ENCODE measurements at regions not wholly inside any gene's neighbourhood (a gene's known extent, or its start where the extent isn't known, plus 50 kb on each side); places are given as distances from the start of the nearest gene placed in this dataset.

DNA sequence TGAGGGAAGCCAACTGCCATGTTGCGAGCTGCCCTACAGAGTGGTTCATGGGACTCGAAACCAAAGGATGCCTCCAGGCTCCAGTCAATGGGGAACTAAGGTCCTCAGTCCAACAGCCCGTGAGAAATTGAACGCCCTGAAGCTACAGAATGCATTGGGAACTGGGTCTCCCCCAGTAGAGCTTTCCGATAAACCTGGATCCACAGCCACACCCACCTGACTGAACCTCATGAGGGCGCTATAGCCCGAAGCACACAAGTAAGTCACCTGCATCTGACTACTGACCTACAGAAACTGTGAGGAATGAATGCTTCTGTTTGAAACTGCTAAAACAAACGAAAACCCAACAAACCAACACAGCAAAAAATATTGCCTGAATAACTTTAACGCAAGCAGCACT, 1297.7 kb downstream of the AACS start:
- DNase-seq (ENCODE audit: low spot score): no peak

GRCh38 chr12:126369487-126370463, 1304.5 kb downstream of the AACS start:
- no peak for DNase-seq (ENCODE audit: low spot score)

GRCh38 chr12:126383506-126383905, 1318.3 kb downstream of the AACS start:
- DNase-seq (ENCODE audit: low spot score): no peak

GRCh38 chr12:126384026-126384564, 1318.9 kb downstream of the AACS start:
- DNase-seq (ENCODE audit: low spot score): no peak

- DNase-seq (ENCODE audit: low spot score): no peak
Measured at GRCh38 chr12:126385785-126386184, 1320.5 kb downstream of the AACS start.

GRCh38 chr12:126389220-126389841, 1324.1 kb downstream of the AACS start:
- DNase-seq (ENCODE audit: low spot score): no peak

- no peak for DNase-seq (ENCODE audit: low spot score)
Measured at GRCh38 chr12:126389961-126390360, 1324.7 kb downstream of the AACS start.

GRCh38 chr12:126390969-126391566, 1325.8 kb downstream of the AACS start:
- DNase-seq (ENCODE audit: low spot score): no peak

DNA sequence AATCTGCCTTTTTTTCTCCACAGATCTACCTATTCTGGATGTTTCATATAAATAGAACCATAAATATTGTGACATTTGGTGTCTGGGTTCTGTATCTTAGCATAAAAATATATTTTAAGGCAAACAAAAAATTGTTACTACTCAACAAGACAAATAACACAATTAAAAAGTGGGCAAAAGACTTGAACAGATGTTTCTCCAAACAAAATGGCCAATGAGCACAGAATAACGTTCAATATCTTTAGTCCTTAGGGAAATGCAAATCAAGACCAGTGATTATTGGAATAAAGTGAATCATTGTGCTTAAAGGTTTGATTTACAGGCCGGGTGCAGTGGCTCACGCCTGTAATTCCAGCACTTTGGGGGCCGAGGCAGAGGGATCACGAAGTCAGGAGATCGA, 1331.3 kb downstream of the AACS start:
- DNase-seq (ENCODE audit: low spot score): no peak

- DNase-seq (ENCODE audit: low spot score): no peak
Measured at GRCh38 chr12:126397071-126397581, 1331.9 kb downstream of the AACS start.

- DNase-seq (ENCODE audit: low spot score): no peak
Measured at GRCh38 chr12:126397660-126398059, 1332.4 kb downstream of the AACS start.

GRCh38 chr12:126400831-126401230, 1335.6 kb downstream of the AACS start:
- no peak for DNase-seq (ENCODE audit: low spot score)

GRCh38 chr12:126404293-126404881, 1339.2 kb downstream of the AACS start:
- DNase-seq (ENCODE audit: low spot score): no peak

DNA sequence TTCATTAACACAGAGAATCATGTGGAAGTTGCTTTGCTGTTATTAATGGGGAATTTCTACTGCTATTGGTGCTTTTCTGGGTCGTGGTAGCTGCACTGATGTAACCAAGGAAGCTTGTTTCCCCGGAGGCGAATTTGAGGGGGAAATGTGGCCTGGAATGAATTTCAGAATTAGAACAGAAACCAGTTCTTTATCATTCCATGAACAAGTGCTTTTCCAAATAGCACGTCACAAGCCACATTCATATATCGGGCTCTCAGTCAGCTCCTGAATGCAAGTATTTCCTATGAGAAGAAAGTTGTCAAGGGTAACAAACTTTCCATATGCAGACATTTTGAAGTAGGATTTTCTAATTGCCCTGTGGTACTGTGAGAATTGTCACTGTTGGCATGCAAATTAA, 1353.2 kb downstream of the AACS start:
- DNase-seq (ENCODE audit: low spot score): no peak

DNA sequence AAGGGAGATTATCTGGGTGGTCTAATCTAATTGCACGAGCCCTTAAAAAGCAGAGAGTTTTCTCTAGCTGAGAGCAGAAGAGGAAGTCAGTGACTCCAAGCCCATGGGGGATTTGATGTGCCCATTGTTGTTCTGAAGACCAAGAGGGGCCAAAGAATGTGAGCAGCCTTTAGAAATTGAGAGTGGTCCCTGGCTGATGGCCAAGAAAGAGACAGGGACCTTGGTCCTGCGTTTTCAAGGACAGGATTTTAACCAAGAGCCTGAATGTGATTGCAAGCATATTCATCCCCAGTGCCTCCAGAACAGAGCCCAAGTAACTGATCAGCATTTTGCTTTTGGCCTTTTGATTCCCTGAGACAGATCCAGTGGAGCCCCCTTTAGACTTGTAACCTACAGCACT, 1353.9 kb downstream of the AACS start:
- no peak for DNase-seq (ENCODE audit: low spot score)

DNA sequence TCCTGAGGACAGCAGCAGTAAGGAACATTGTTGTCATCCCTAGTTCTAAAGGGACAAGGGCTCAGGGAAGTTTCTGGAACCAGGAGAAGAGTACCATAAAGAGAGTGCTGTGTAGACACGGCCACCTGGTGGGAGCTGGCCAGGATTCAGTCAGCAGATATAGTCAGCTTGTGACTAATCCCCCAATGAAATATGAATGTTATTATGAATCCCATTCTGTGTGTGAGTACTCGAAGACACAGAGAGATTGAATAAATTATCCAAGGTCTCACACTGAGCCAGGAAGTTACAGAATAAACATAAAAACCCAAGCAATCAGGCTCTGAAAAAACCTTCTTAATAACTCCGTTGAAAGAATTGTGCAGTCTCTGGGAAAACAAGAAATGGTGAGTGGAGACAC, 1359.5 kb downstream of the AACS start:
- DNase-seq (ENCODE audit: low spot score): no peak

DNA sequence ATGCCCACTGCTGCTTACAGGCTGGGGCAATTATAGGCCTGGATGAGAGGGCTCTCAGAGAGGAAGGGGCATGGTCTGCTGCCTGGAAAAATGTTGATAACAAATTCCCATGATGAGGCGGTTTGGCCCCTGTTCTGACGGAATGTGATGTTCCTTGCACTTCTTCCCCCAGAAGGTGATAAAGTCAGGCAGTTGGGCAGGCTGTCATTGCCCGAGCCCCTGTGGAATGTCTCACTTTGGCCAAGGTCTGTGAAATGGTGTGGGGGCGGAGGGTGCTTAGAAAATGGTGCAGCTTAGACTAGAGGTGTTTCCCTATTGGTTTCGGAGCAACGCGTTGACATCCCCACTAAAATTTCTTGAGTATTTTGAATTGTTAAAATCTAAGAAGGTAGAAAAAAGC, 1360.0 kb downstream of the AACS start:
- DNase-seq (ENCODE audit: low spot score): no peak

DNA sequence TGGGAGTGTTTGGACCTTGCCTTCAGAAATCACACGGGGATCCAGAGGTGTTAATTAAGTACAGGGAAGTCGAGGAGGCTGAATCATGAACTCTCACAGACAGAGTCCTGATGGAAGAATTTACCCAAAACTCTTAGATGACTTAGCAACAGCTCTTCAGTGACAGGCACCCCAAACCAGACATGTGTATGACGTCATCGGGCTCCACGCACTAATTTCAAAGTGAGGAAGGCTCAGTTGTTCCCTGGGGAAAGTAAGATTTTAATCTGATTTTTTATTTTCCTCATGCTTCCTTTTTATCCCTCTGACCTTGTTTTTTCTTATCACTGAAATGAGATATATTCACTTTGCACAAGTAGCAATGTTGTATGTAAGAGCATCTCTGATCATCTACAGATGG, 1363.5 kb downstream of the AACS start:
- no peak for DNase-seq (ENCODE audit: low spot score)

DNA sequence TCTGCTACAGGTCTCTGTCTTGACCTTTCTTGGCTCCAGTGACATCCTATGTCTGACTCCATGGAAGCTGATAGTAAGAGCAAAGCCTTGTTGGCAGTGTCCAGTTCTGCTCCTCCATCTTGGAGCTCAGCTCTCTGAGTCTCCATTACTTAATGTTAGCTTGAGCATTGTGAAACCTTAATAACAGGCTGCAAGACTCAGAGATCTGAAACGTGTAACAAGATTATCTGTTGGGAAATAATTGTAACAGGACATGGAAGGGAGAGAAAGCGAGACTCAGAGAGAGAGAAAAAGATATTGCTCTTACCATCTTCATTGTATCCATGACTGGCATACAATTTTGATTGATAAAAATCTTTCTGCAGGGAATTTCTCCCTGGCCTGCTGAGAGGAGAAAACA, 1365.7 kb downstream of the AACS start:
- no peak for DNase-seq (ENCODE audit: low spot score)

DNA sequence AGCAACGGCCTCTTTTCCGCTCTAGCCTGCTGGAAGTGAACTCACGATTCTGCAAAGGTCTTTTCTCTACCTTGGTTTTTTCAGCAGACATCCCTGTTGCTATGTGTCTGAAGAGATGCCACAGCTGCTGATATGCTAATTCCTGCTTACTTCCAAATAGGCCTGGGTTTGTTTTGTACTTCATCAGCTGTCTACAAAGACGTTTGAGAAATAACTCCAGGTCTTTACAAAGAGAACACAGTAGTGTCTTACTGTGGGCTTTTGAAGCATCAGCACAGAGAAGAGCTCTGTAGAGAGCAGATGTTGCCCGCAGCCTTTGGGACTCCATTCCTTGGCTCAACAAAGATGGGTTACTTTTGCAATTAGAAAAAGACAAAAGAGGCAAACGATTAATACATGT, 1366.5 kb downstream of the AACS start:
- DNase-seq (ENCODE audit: low spot score): no peak

DNA sequence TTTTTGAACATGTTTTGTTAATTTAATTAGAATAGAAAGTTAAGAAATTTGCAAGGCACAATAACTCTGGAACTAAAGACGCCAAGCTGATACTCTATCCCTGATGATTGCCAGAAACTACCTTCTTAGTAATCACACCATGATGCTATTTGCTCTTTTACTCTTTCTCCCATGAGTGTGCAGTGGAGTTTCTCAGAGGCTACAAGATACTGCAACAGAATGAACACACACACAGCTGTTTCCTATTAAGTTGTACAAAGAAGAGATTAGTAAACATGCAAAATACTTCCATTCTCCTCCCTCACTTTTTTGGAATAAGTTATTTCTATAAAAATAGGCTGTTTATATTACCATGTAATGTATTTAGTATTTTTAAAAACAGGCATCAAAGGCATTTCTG, 1367.5 kb downstream of the AACS start:
- no peak for DNase-seq (ENCODE audit: low spot score)

DNA sequence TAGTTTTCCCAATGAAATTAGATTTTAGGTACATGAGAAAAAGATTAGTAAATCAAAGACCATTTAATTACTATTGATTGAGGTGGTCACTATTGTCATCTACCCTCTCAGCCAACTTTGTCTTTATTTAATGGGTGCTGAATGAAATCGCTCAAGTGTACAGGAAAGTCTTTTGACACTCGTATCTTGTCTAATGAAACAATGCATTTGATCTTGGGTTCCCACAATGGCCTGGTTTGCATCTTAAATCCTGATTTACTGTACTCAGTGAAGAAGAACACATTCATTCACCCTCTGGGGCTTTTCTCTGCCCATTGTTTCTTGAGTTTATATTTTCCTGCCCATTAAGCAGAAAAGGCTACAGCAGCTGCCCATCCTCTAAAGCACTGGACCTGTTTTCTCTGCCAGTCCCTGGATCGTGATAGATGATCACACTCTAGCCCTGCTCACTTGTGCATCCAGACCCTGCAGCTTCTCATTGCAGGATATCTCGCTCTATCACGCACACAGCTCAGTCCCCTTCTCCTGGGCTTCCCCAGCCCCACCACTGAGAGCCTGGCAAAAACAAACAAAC, 1369.3 kb downstream of the AACS start:
- DNase-seq (ENCODE audit: low spot score): no peak
